DOHH2 (cell line): ENCODE measurements at regions not wholly inside any gene's neighbourhood (a gene's known extent, or its start where the extent isn't known, plus 50 kb on each side); places are given as distances from the start of the nearest gene placed in this dataset.

ENCODE experiments used
- H3F3A ChIP-seq: fragments of 200-600 bp; sonication (generic), shearing (Covaris generic); 2 replicates; pipeline ENCODE4 v1.6.0; 2016; ENCODE audit warnings: antibody characterized with exemption, mild to moderate bottlenecking; ENCODE audit not compliant: control insufficient read depth, insufficient read depth
- H3K27ac ChIP-seq: fragments of 200-600 bp; sonication (generic); 2 replicates; pipeline ENCODE4 v1.5.1; 2014; ENCODE audit warnings: low read depth, mild to moderate bottlenecking, low read length, moderate library complexity
- H3K27me3 ChIP-seq: fragments of 200-600 bp; sonication (generic); 2 replicates; pipeline ENCODE4 v1.6.1; 2014; ENCODE audit warnings: mild to moderate bottlenecking, low read length, mixed read lengths; ENCODE audit not compliant: control insufficient read depth
- H3K36me3 ChIP-seq: fragments of 200-600 bp; sonication (generic); 2 replicates; pipeline ENCODE4 v1.6.1; 2014; ENCODE audit warnings: mild to moderate bottlenecking, low read length, moderate library complexity, mixed read lengths; ENCODE audit not compliant: control insufficient read depth
- H3K4me1 ChIP-seq: fragments of 200-600 bp; sonication (generic); 2 replicates; pipeline ENCODE4 v1.6.1; 2014; ENCODE audit warnings: mild to moderate bottlenecking, low read length, mixed read lengths; ENCODE audit not compliant: control insufficient read depth
- H3K4me2 ChIP-seq: fragments of 200-600 bp; sonication (generic); 2 replicates; pipeline ENCODE4 v1.6.0; 2014; ENCODE audit warnings: mild to moderate bottlenecking, low read length, moderate library complexity
- H3K4me3 ChIP-seq: fragments of 200-600 bp; sonication (generic); 2 replicates; pipeline ENCODE4 v1.5.1; 2014; ENCODE audit warnings: mild to moderate bottlenecking, low read length, mixed read lengths
- H3K79me2 ChIP-seq: fragments of 200-600 bp; sonication (generic); 2 replicates; pipeline ENCODE4 v1.6.1; 2014; ENCODE audit warnings: mild to moderate bottlenecking, low read length, mixed read lengths; ENCODE audit not compliant: control insufficient read depth
- H3K9me2 ChIP-seq: fragments of 200-600 bp; sonication (generic); replicated peaks from 2 replicates; pipeline ENCODE4 v1.6.1; 2014; ENCODE audit warnings: mild to moderate bottlenecking, low read length, mixed read lengths; ENCODE audit not compliant: control insufficient read depth
- H3K9me3 ChIP-seq: fragments of 200-600 bp; sonication (generic); 2 replicates; pipeline ENCODE4 v1.6.1; 2014; ENCODE audit warnings: antibody characterized with exemption, low read length, mixed read lengths; ENCODE audit not compliant: control insufficient read depth, insufficient read depth
- H4K20me1 ChIP-seq: fragments of 200-600 bp; sonication (generic); 2 replicates; pipeline ENCODE4 v1.6.0; 2014; ENCODE audit warnings: low read depth, mild to moderate bottlenecking, antibody characterized with exemption, low read length, moderate library complexity; ENCODE audit not compliant: control insufficient read depth, insufficient read depth
- CTCF ChIP-seq: fragments of 200-600 bp; sonication (generic); IDR thresholded peaks from one replicate; pipeline ENCODE4 v1.5.1; 2014; ENCODE audit warnings: antibody characterized with exemption, mild to moderate bottlenecking, low read depth, low read length; ENCODE audit not compliant: poor library complexity, severe bottlenecking
- EZH2phosphoT487 ChIP-seq: fragments of 200-600 bp; sonication (generic); IDR thresholded peaks from 2 replicates; pipeline ENCODE4 v1.6.1; 2017; ENCODE audit warnings: borderline replicate concordance, mild to moderate bottlenecking, antibody characterized with exemption, low read length, moderate library complexity, mixed read lengths

GRCh38 chr12:127052511-127053232 lies 1214.3 kb upstream of the TMEM132C start:
- no peak for TF ChIP-seq EZH2phosphoT487
- no peak for TF ChIP-seq CTCF
- Histone ChIP-seq H3K79me2 (no peaks in the 10 kb centered on the region), H3K4me3 (no peak overlapping the region), H3K9me3 (no peaks in the 10 kb centered on the region), H3K9me2 (no peaks in the 10 kb centered on the region), H3K27me3 (no peaks in the 10 kb centered on the region), H4K20me1 (no peaks in the 10 kb centered on the region), H3K36me3 (no peaks in the 10 kb centered on the region), H3K4me1 (no peaks in the 10 kb centered on the region), H3K27ac (no peak overlapping the region), H3F3A (no peaks in the 10 kb centered on the region), H3K4me2 (no peak overlapping the region)

- Histone ChIP-seq H3K36me3 (no peaks in the 10 kb centered on the region), H3K4me1 (no peaks in the 10 kb centered on the region), H3K4me2 (no peak overlapping the region), H4K20me1 (no peaks in the 10 kb centered on the region), H3K4me3 (no peak overlapping the region), H3K9me2 (no peaks in the 10 kb centered on the region), H3K79me2 (no peaks in the 10 kb centered on the region), H3F3A (no peaks in the 10 kb centered on the region), H3K27ac (no peak overlapping the region), H3K27me3 (no peaks in the 10 kb centered on the region), H3K9me3 (no peaks in the 10 kb centered on the region)
- no peak for TF ChIP-seq CTCF
- TF ChIP-seq EZH2phosphoT487, result no peak
Measured at GRCh38 chr12:127054531-127054930, 1212.4 kb upstream of the TMEM132C start.

GRCh38 chr12:127060310-127060847 lies 1206.6 kb upstream of the TMEM132C start:
- H4K20me1 ChIP-seq, result no peaks in the 10 kb centered on the region
- H3K79me2 ChIP-seq, result no peaks in the 10 kb centered on the region
- H3K27ac ChIP-seq, result no peak overlapping the region
- no peaks in the 10 kb centered on the region for H3F3A ChIP-seq
- no peaks in the 10 kb centered on the region for H3K27me3 ChIP-seq
- no peaks in the 10 kb centered on the region for H3K9me3 ChIP-seq
- H3K4me2 ChIP-seq, result no peak overlapping the region
- no peak overlapping the region for H3K4me3 ChIP-seq
- TF ChIP-seq EZH2phosphoT487 (no peak), CTCF (no peak)
- H3K36me3 ChIP-seq, result no peaks in the 10 kb centered on the region
- H3K9me2 ChIP-seq, result no peaks in the 10 kb centered on the region
- H3K4me1 ChIP-seq, result no peaks in the 10 kb centered on the region
